SK-N-SH (cell line): ENCODE measurements at regions not wholly inside any gene's neighbourhood (a gene's known extent, or its start where the extent isn't known, plus 50 kb on each side); places are given as distances from the start of the nearest gene placed in this dataset.

ENCODE experiments used
- CTCF ChIA-PET: fragments of 300-600, 350-600 bp; formaldehyde crosslinking; extraction: SDS; loops from one replicate; lab custom pipeline; 2021; lab: Yijun Ruan, JAX
- POLR2A ChIA-PET: fragments of 350-600 bp; sonication (Branson Sonifier 250); formaldehyde crosslinking; extraction: SDS; loops from one replicate; lab custom pipeline; 2020; ENCODE audit warnings: antibody characterized with exemption, inconsistent platforms; lab: Yijun Ruan, JAX
- DNase-seq: peaks from one replicate; pipeline ENCODE4 v3.0.0; 2012
- H2AFZ ChIP-seq: fragments of 200-600 bp; sonication (generic); 2 replicates; pipeline ENCODE4 v1.8.1; 2016; ENCODE audit warnings: antibody characterized with exemption, mild to moderate bottlenecking, low read depth
- H3F3A ChIP-seq: fragments of 200-600 bp; sonication (generic); replicated peaks from 2 replicates; pipeline ENCODE3; 2016; ENCODE audit warnings: antibody characterized with exemption, mild to moderate bottlenecking; ENCODE audit not compliant: insufficient read depth
- H3K27ac ChIP-seq, 2 experiments: fragments of 200-500 bp in 1 of 2; fragments of 200-600 bp in 1 of 2; sonication (Bioruptor generic) in 1 of 2; sonication (generic), shearing (Covaris generic) in 1 of 2; 2 replicates each; pipeline versions ENCODE4 v1.5.1 to v1.6.1; 2014 to 2016; ENCODE audit warnings: low read depth in 2 of 2, inconsistent platforms in 1 of 2, low read length in 1 of 2, mild to moderate bottlenecking in 1 of 2, mixed read lengths in 1 of 2
- H3K27me3 ChIP-seq: fragments of 200-600 bp; sonication (generic), shearing (Covaris generic); 2 replicates; pipeline ENCODE4 v1.6.1; 2016; ENCODE audit warnings: mixed run types; ENCODE audit not compliant: insufficient read depth
- H3K36me3 ChIP-seq, 2 experiments: fragments of 200-500 bp in 1 of 2; fragments of 200-600 bp in 1 of 2; sonication (Bioruptor generic) in 1 of 2; sonication (generic) in 1 of 2; replicated peaks in 1 of 2; 2 replicates each; pipeline versions ENCODE3 to v1.5.1; 2014 to 2016; ENCODE audit warnings: low read length in 1 of 2, mild to moderate bottlenecking in 1 of 2; ENCODE audit not compliant: insufficient read depth in 2 of 2, control insufficient read depth in 1 of 2
- H3K4me1 ChIP-seq, 2 experiments: fragments of 200-500 bp in 1 of 2; fragments of 200-600 bp in 1 of 2; sonication (Bioruptor generic) in 1 of 2; sonication (generic), shearing (Covaris generic) in 1 of 2; 2 replicates each; pipeline versions ENCODE4 v1.5.1 to v1.6.1; 2014 to 2016; ENCODE audit warnings: low read depth in 1 of 2, low read length in 1 of 2, mixed run types in 1 of 2; ENCODE audit not compliant: insufficient read depth in 2 of 2, control insufficient read depth in 1 of 2
- H3K4me2 ChIP-seq: fragments of 200-600 bp; sonication (generic), shearing (Covaris generic); 2 replicates; pipeline ENCODE4 v1.6.1; 2017; ENCODE audit warnings: mixed run types
- H3K4me3 ChIP-seq, 2 experiments: fragments of 200-500 bp in 1 of 2; fragments of 200-600 bp in 1 of 2; sonication (Bioruptor generic) in 1 of 2; sonication (generic), shearing (Covaris generic) in 1 of 2; 2 replicates each; pipeline versions ENCODE4 v1.5.1 to v1.8.1; 2014 to 2016; ENCODE audit warnings: low read depth in 2 of 2, inconsistent platforms in 1 of 2, low read length in 1 of 2, mild to moderate bottlenecking in 1 of 2, mixed read lengths in 1 of 2, moderate library complexity in 1 of 2
- H3K79me2 ChIP-seq: fragments of 200-600 bp; sonication (generic); 2 replicates; pipeline ENCODE4 v1.8.1; 2017; ENCODE audit warnings: mild to moderate bottlenecking; ENCODE audit not compliant: insufficient read depth
- H3K9ac ChIP-seq: fragments of 200-600 bp; sonication (generic); 2 replicates; pipeline ENCODE4 v1.6.1; 2017; ENCODE audit warnings: mixed run types
- H3K9me2 ChIP-seq: fragments of 200-600 bp; sonication (generic); 2 replicates; pipeline ENCODE4 v1.6.1; 2017; ENCODE audit warnings: mixed run types
- H3K9me3 ChIP-seq: fragments of 200-600 bp; sonication (generic); 2 replicates; pipeline ENCODE4 v1.6.1; 2017; ENCODE audit warnings: mixed run types, mild to moderate bottlenecking, moderate library complexity
- H4K20me1 ChIP-seq: fragments of 200-600 bp; sonication (generic); 2 replicates; pipeline ENCODE4 v1.6.1; 2017; ENCODE audit warnings: mild to moderate bottlenecking, mixed run types; ENCODE audit not compliant: insufficient read depth
- CHD2 ChIP-seq: fragments of 150-350 bp; IDR thresholded peaks from 2 replicates; pipeline ENCODE4 v1.6.1; 2018; ENCODE audit warnings: low read length; ENCODE audit not compliant: partially characterized antibody
- ELF1 ChIP-seq: IDR thresholded peaks from 2 replicates; pipeline ENCODE4 v1.4.0; 2012
- EP300 ChIP-seq, 2 experiments: IDR thresholded peaks; 2 replicates each; pipeline versions ENCODE4 v1.4.0 to v1.6.1; 2012; ENCODE audit warnings: borderline replicate concordance in 1 of 2, low read depth in 1 of 2, low read length in 1 of 2
- POLR2AphosphoS5 ChIP-seq: IDR thresholded peaks from 2 replicates; pipeline ENCODE4 v1.6.1; 2012; ENCODE audit warnings: low read depth, low read length
- RAD21 ChIP-seq: IDR thresholded peaks from 2 replicates; pipeline ENCODE4 v1.6.1; 2012; ENCODE audit warnings: mild to moderate bottlenecking, low read length
- SIN3A ChIP-seq: IDR thresholded peaks from 2 replicates; pipeline ENCODE4 v1.6.1; 2012; ENCODE audit warnings: low read depth, mild to moderate bottlenecking, low read length, moderate library complexity, borderline replicate concordance
- SMC3 ChIP-seq: IDR thresholded peaks from 2 replicates; pipeline ENCODE4 v1.6.1; 2012; ENCODE audit warnings: low read depth, low read length, improper control_type of control experiment
- TAF1 ChIP-seq: IDR thresholded peaks from 2 replicates; pipeline ENCODE4 v1.6.1; 2012; ENCODE audit warnings: low read depth, mild to moderate bottlenecking, low read length, moderate library complexity, borderline replicate concordance
- YY1 ChIP-seq: IDR thresholded peaks from 2 replicates; pipeline ENCODE4 v1.4.0; 2012; ENCODE audit warnings: low read depth, mild to moderate bottlenecking
- WGBS: methylation state at CpG from one replicate; pipeline ENCODE4 v1.1.6; 2017; ENCODE audit warnings: low lambda C conversion rate; 5-methylcytosine and 5-hydroxymethylcytosine counted together
- TF ChIP-seq, protein P1 (sequence below): IDR thresholded peaks from 2 replicates; pipeline ENCODE4 v1.6.1; 2012; ENCODE audit warnings: mild to moderate bottlenecking, low read depth, low read length, moderate library complexity
- TF ChIP-seq, protein P2 (sequence below): IDR thresholded peaks from 2 replicates; pipeline ENCODE4 v1.4.0; 2012; ENCODE audit warnings: low read depth, borderline replicate concordance
- TF ChIP-seq, protein P3 (sequence below): IDR thresholded peaks from 2 replicates; pipeline ENCODE4 v1.4.0; 2012; ENCODE audit warnings: low read depth
- TF ChIP-seq, protein P4 (sequence below): IDR thresholded peaks from 2 replicates; pipeline ENCODE4; 2012
- TF ChIP-seq, protein P5 (sequence below): fragments of 200-600 bp; sonication (generic); IDR thresholded peaks from 2 replicates; pipeline ENCODE4 v1.6.1; 2017; ENCODE audit warnings: antibody characterized with exemption, mild to moderate bottlenecking, moderate library complexity

DNA sequence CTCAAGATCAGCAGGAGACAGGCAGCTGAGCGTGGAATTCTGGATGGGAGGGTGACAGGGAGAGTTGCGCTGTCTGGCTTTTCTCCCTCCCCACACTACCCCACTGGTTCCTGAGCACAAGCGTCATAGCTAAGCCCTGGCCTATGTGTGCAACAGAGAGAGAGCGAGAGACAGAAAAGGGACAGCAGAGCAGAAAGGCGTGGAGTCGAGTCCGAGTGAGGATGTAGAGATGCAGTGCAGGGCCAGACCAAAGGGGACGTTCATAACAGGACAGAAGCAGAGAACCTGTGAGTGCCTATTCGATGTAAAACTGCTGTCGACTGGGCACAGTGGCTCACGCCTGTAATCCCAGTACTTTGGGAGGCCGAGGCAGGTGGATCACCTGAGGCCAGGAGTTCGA is 94.0 kb upstream of the TMEM45B start:
- H3K27me3 ChIP-seq = peaks cover 16% of the 10 kb centered on the region; the same call in 1 of the 2 replicates
- DNase-seq = no peak
- H3K4me1 ChIP-seq = no peaks in the 10 kb centered on the region
- H3K36me3 ChIP-seq = no peaks in the 10 kb centered on the region
- TF ChIP-seq, protein P1, sequence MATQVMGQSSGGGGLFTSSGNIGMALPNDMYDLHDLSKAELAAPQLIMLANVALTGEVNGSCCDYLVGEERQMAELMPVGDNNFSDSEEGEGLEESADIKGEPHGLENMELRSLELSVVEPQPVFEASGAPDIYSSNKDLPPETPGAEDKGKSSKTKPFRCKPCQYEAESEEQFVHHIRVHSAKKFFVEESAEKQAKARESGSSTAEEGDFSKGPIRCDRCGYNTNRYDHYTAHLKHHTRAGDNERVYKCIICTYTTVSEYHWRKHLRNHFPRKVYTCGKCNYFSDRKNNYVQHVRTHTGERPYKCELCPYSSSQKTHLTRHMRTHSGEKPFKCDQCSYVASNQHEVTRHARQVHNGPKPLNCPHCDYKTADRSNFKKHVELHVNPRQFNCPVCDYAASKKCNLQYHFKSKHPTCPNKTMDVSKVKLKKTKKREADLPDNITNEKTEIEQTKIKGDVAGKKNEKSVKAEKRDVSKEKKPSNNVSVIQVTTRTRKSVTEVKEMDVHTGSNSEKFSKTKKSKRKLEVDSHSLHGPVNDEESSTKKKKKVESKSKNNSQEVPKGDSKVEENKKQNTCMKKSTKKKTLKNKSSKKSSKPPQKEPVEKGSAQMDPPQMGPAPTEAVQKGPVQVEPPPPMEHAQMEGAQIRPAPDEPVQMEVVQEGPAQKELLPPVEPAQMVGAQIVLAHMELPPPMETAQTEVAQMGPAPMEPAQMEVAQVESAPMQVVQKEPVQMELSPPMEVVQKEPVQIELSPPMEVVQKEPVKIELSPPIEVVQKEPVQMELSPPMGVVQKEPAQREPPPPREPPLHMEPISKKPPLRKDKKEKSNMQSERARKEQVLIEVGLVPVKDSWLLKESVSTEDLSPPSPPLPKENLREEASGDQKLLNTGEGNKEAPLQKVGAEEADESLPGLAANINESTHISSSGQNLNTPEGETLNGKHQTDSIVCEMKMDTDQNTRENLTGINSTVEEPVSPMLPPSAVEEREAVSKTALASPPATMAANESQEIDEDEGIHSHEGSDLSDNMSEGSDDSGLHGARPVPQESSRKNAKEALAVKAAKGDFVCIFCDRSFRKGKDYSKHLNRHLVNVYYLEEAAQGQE = no peak
- TF ChIP-seq SIN3A = no peak
- TF ChIP-seq EP300 (IDR thresholded peaks at IDR 0.05; ENCODE audit: borderline replicate concordance in 1 of 2, low read depth in 1 of 2, low read length in 1 of 2) = no peak
- TF ChIP-seq, protein P2, sequence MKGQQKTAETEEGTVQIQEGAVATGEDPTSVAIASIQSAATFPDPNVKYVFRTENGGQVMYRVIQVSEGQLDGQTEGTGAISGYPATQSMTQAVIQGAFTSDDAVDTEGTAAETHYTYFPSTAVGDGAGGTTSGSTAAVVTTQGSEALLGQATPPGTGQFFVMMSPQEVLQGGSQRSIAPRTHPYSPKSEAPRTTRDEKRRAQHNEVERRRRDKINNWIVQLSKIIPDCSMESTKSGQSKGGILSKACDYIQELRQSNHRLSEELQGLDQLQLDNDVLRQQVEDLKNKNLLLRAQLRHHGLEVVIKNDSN = no peak
- TF ChIP-seq ELF1 = no peak
- no peak for TF ChIP-seq SMC3
- no peak for TF ChIP-seq POLR2AphosphoS5
- TF ChIP-seq TAF1 = no peak
- TF ChIP-seq CHD2 = no peak
- TF ChIP-seq, protein P3, sequence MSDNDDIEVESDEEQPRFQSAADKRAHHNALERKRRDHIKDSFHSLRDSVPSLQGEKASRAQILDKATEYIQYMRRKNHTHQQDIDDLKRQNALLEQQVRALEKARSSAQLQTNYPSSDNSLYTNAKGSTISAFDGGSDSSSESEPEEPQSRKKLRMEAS = no peak
- no peak for TF ChIP-seq YY1
- no peak for TF ChIP-seq RAD21
- TF ChIP-seq, protein P4, sequence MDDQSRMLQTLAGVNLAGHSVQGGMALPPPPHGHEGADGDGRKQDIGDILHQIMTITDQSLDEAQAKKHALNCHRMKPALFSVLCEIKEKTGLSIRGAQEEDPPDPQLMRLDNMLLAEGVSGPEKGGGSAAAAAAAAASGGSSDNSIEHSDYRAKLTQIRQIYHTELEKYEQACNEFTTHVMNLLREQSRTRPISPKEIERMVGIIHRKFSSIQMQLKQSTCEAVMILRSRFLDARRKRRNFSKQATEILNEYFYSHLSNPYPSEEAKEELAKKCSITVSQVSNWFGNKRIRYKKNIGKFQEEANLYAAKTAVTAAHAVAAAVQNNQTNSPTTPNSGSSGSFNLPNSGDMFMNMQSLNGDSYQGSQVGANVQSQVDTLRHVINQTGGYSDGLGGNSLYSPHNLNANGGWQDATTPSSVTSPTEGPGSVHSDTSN = no peak
- TF ChIP-seq, protein P5, sequence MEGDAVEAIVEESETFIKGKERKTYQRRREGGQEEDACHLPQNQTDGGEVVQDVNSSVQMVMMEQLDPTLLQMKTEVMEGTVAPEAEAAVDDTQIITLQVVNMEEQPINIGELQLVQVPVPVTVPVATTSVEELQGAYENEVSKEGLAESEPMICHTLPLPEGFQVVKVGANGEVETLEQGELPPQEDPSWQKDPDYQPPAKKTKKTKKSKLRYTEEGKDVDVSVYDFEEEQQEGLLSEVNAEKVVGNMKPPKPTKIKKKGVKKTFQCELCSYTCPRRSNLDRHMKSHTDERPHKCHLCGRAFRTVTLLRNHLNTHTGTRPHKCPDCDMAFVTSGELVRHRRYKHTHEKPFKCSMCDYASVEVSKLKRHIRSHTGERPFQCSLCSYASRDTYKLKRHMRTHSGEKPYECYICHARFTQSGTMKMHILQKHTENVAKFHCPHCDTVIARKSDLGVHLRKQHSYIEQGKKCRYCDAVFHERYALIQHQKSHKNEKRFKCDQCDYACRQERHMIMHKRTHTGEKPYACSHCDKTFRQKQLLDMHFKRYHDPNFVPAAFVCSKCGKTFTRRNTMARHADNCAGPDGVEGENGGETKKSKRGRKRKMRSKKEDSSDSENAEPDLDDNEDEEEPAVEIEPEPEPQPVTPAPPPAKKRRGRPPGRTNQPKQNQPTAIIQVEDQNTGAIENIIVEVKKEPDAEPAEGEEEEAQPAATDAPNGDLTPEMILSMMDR = no peak
- no peak overlapping the region for H2AFZ ChIP-seq
- H3F3A ChIP-seq = no peaks in the 10 kb centered on the region
- H3K4me2 ChIP-seq = no peak overlapping the region
- WGBS = 38% methylated on average over 13 of the region's 13 CpGs
- H3K9ac ChIP-seq = no peak overlapping the region
- no peaks in the 10 kb centered on the region for H4K20me1 ChIP-seq
- POLR2A ChIA-PET = no interaction called here
- H3K9me2 ChIP-seq = no peaks in the 10 kb centered on the region
- H3K27ac ChIP-seq = no peak overlapping the region
- no peaks in the 10 kb centered on the region for H3K9me3 ChIP-seq
- CTCF ChIA-PET = no interaction called here
- H3K79me2 ChIP-seq = no peaks in the 10 kb centered on the region
- no peak overlapping the region for H3K4me3 ChIP-seq
